Caco-2 (cell line): ENCODE measurements at regions not wholly inside any gene's neighbourhood (a gene's known extent, or its start where the extent isn't known, plus 50 kb on each side); places are given as distances from the start of the nearest gene placed in this dataset.

Source experiments
- BruUV-seq: library from RNA; stranded (reverse); fragments of 400-500 nt; replicated peaks from 2 replicates; lab custom pipeline; 2021; lab: Mats Ljungman, UMichigan
- CTCF ChIA-PET: fragments of 300-600 bp; sonication (Branson Sonifier 250); formaldehyde crosslinking; loops from one replicate; lab custom pipeline; 2022; ENCODE audit warnings: antibody characterized with exemption; lab: Charles Lee
- POLR2A ChIA-PET: fragments of 300-600 bp; sonication (Branson Sonifier 250); formaldehyde crosslinking; loops from one replicate; lab custom pipeline; 2022; ENCODE audit warnings: antibody characterized with exemption; lab: Charles Lee
- DNase-seq, 2 experiments: peaks; one replicate each; pipeline versions ENCODE4 v3.0.0 to v3.0.0-alpha.2; 2020 to 2022
- H3K27me3 ChIP-seq: replicated peaks from 2 replicates; pipeline ENCODE4 v1.6.0; 2011; ENCODE audit warnings: low read length; ENCODE audit not compliant: control insufficient read depth, insufficient read depth
- H3K36me3 ChIP-seq: 2 replicates; pipeline ENCODE4 v1.5.1; 2011; ENCODE audit warnings: low read length; ENCODE audit not compliant: control insufficient read depth, insufficient read depth
- H3K4me1 ChIP-seq: fragments of 250-450 bp; sonication (Bioruptor Pico); 2 replicates; pipeline ENCODE4 v1.5.1; 2020; ENCODE audit warnings: mild to moderate bottlenecking
- H3K4me3 ChIP-seq: 2 replicates; pipeline ENCODE4 v1.5.1; 2011; ENCODE audit warnings: low read depth, mild to moderate bottlenecking, control low read depth, low read length
- H3K9me3 ChIP-seq: fragments of 250-450 bp; sonication (Bioruptor Pico); 2 replicates; pipeline ENCODE4 v1.5.1; 2020; ENCODE audit warnings: mild to moderate bottlenecking, moderate library complexity
- H3K27ac Mint-ChIP-seq: one replicate; pipeline ENCODE4 v1.8.0; 2022; ENCODE audit warnings: mixed read lengths; ENCODE audit not compliant: unreplicated experiment
- H3K27me3 Mint-ChIP-seq: one replicate; pipeline ENCODE4 v1.8.0; 2022; ENCODE audit warnings: mixed read lengths; ENCODE audit not compliant: insufficient read depth, unreplicated experiment
- H3K36me3 Mint-ChIP-seq: one replicate; pipeline ENCODE4 v1.8.0; 2022; ENCODE audit warnings: mild to moderate bottlenecking, mixed read lengths; ENCODE audit not compliant: insufficient read depth, unreplicated experiment
- H3K4me1 Mint-ChIP-seq: one replicate; pipeline ENCODE4 v1.8.0; 2022; ENCODE audit warnings: low read depth, mixed read lengths; ENCODE audit not compliant: unreplicated experiment
- H3K4me3 Mint-ChIP-seq: one replicate; pipeline ENCODE4 v1.8.0; 2022; ENCODE audit warnings: mild to moderate bottlenecking, moderate library complexity, mixed read lengths; ENCODE audit not compliant: unreplicated experiment
- H3K9me3 Mint-ChIP-seq: one replicate; pipeline ENCODE4 v1.8.0; 2022; ENCODE audit warnings: mixed read lengths; ENCODE audit not compliant: unreplicated experiment
- CTCF ChIP-seq, 2 experiments: fragments of 200-600 bp in 1 of 2; IDR thresholded peaks; 1 replicate in 1 of 2; 2 replicates in 1 of 2; pipeline versions ENCODE4 v1.5.1 to v1.8.0; 2011 to 2022; ENCODE audit warnings: antibody characterized with exemption in 1 of 2, control low read depth in 1 of 2, inconsistent platforms in 1 of 2, low read depth in 1 of 2, low read length in 1 of 2, mild to moderate bottlenecking in 1 of 2, moderate library complexity in 1 of 2; ENCODE audit not compliant: insufficient read depth in 1 of 2, severe bottlenecking in 1 of 2, unreplicated experiment in 1 of 2
- intact Hi-C: fragments of 100-400 bp; cut with micrococcal nuclease; formaldehyde crosslinking; loops from one replicate; pipeline ENCODE4 v1.10.0; 2022; ENCODE audit not compliant: unreplicated experiment

GRCh38 chr3:148535001-148535400, 162.7 kb upstream of the AGTR1 start:
- peak overlapping the region; percentile 83 for H3K27ac Mint-ChIP-seq
- peaks cover 13% of the 10 kb centered on the region for H3K4me1 Mint-ChIP-seq
- H3K36me3 Mint-ChIP-seq, result no peaks in the 10 kb centered on the region
- no TSS peak for BruUV-seq
- POLR2A ChIA-PET, result interaction anchor here (1.1 kb wide), 1 partner anchor 66 kb away, joined by 3 read pairs; no protein-coding TSS in a partner anchor
- Histone ChIP-seq H3K27me3 (no peaks in the 10 kb centered on the region), H3K9me3 (no peaks in the 10 kb centered on the region), H3K36me3 (no peaks in the 10 kb centered on the region; the same call in 1 of the 2 replicates), H3K4me3 (no peak overlapping the region), H3K4me1 (peaks cover 18% of the 10 kb centered on the region)
- TF ChIP-seq CTCF (IDR thresholded peaks at IDR 0.05; ENCODE audit: insufficient read depth in 1 of 2, low read depth in 1 of 2, low read length in 1 of 2, severe bottlenecking in 1 of 2, unreplicated experiment in 1 of 2), result no peak
- intact Hi-C loops, result no loop called here
- CTCF ChIA-PET, result interaction anchor here (1.1 kb wide), 1 partner anchor 184 kb away, joined by 4 read pairs; no protein-coding TSS in a partner anchor
- peak overlapping the region; percentile 28 for H3K4me3 Mint-ChIP-seq
- no peaks in the 10 kb centered on the region for H3K9me3 Mint-ChIP-seq
- no peaks in the 10 kb centered on the region for H3K27me3 Mint-ChIP-seq
- no peak for DNase-seq

GRCh38 chr3:148540266-148540665, 157.4 kb upstream of the AGTR1 start:
- TF ChIP-seq CTCF (IDR thresholded peaks at IDR 0.05; ENCODE audit: insufficient read depth in 1 of 2, low read depth in 1 of 2, low read length in 1 of 2, severe bottlenecking in 1 of 2, unreplicated experiment in 1 of 2), result no peak
- no peak for DNase-seq
- no peaks in the 10 kb centered on the region; the same call in 1 of the 2 replicates for H3K36me3 ChIP-seq
- CTCF ChIA-PET, result no interaction called here
- Mint-ChIP-seq H3K9me3 (no peaks in the 10 kb centered on the region), H3K27me3 (no peaks in the 10 kb centered on the region), H3K27ac (no peak overlapping the region), H3K36me3 (no peaks in the 10 kb centered on the region), H3K4me3 (no peak overlapping the region), H3K4me1 (no peaks in the 10 kb centered on the region)
- POLR2A ChIA-PET, result no interaction called here
- peaks cover under 1% of the 10 kb centered on the region; the same call in 1 of the 2 replicates for H3K4me1 ChIP-seq
- H3K9me3 ChIP-seq, result no peaks in the 10 kb centered on the region
- H3K27me3 ChIP-seq, result no peaks in the 10 kb centered on the region
- H3K4me3 ChIP-seq, result no peak overlapping the region
- BruUV-seq, result no TSS peak
- intact Hi-C loops, result no loop called here

- CTCF ChIA-PET, result no interaction called here
- no peaks in the 10 kb centered on the region for H3K4me1 ChIP-seq
- POLR2A ChIA-PET, result no interaction called here
- Mint-ChIP-seq H3K36me3 (no peaks in the 10 kb centered on the region), H3K4me1 (no peaks in the 10 kb centered on the region), H3K27ac (no peak overlapping the region), H3K4me3 (no peak overlapping the region), H3K27me3 (no peaks in the 10 kb centered on the region), H3K9me3 (no peaks in the 10 kb centered on the region)
- H3K36me3 ChIP-seq, result no peaks in the 10 kb centered on the region; the same call in 1 of the 2 replicates
- intact Hi-C loops, result no loop called here
- no peak overlapping the region for H3K4me3 ChIP-seq
- BruUV-seq, result no TSS peak
- H3K27me3 ChIP-seq, result no peaks in the 10 kb centered on the region
- DNase-seq, result no peak
- no peak for TF ChIP-seq CTCF (IDR thresholded peaks at IDR 0.05; ENCODE audit: insufficient read depth in 1 of 2, low read depth in 1 of 2, low read length in 1 of 2, severe bottlenecking in 1 of 2, unreplicated experiment in 1 of 2)
- no peaks in the 10 kb centered on the region for H3K9me3 ChIP-seq
Observed at GRCh38 chr3:148540851-148541250, 156.9 kb upstream of the AGTR1 start.
